HG02678 (cell line): ENCODE measurements at regions not wholly inside any gene's neighbourhood (a gene's known extent, or its start where the extent isn't known, plus 50 kb on each side); places are given as distances from the start of the nearest gene placed in this dataset.

Source experiments
- ATAC-seq: cut with Tn5 transposase; IDR thresholded peaks from one replicate; pipeline ENCODE4 v1.9.1; 2021; ENCODE audit warnings: mild to moderate bottlenecking, moderate library complexity; ENCODE audit not compliant: unreplicated experiment

DNA sequence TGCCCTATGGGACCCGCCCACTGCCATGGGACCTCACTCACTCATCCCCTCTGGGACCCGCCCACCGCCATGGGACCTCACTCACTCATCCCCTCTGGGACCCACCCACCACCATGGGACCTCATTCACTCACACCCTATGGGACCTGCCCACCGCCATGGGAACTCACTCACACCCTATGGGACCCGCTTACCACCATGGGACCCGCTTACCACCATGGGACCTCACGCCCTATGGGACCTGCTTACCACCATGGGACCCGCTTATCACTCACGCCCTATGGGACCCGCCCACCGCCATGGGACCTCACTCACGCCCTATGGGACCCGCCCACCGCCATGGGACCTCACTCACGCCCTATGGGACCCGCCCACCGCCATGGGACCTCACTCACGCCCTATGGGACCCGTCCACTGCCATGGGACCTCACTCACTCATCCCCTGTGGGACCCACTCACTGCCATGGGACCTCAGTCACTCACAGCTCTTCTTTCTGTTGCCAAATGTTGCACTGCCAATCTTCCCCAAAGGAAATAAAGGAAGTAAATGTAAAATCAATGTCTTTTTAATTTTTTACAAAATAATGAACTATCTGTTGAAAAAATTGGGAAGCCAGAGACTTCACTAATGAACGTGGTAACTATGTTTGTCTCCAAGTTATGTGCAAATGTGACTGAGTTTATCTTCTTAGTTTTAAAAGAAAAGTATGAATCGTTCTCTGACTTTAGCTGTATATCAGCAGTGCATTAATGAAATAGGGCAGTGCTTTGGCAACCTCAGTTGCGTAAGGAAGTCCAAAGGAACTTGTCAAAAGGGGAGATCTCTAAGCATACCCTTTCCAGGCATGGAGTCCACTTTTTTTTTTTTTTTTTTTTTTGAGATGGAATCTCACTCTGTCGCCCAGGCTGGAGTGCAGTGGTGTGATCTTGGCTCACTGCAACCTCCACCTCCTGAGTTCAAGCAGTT lies 101.5 kb upstream of the MGAT5 start:
- ATAC-seq = no peak

DNA sequence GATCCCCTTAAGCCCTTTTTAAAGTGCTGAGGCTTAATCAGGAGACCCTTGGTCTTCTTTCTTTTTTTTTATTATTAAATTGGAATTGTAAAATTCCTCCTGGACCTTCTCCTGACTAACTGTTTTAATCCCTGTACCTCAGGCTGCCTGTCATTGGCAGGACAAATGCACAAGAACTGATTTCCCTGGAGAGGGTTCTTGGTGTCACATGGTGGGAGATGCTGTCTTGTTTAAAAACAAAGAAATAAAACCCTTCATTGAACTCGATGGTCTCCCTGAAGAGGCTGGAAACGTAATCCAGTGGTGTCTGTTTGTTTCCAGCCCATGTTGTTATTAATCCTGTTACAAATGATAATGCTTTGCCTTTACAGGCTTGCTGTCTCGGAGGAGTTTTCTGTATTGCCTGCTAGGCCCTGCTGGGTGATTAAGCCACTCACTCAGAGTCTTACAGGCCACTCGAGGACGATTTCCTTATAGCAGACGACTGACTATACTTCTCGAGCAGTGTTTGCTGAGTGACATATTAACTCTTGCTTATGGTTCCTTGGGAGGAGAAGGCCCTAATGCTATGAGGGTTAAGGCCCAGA lies 100.5 kb upstream of the MGAT5 start:
- no peak for ATAC-seq

DNA sequence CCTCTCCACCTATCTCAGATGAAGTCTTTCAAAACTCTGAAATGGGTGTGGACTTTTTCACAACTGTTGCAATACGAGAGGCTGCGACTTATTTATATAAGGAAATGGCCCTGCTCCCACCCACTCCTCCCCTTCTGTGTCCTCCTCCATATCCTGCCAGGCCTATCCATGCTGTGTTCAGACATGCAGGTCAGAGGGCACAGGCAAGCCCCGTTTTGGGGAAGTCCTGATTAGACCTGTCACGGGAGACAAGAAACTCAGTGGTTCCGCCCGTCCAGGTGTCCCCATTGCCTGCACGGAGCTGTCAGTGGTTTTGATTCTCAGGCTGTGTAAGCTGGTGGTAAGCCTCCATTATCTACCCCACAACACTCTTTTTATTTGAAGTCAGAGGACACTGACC lies 99.6 kb upstream of the MGAT5 start:
- ATAC-seq = peak; percentile 87

DNA sequence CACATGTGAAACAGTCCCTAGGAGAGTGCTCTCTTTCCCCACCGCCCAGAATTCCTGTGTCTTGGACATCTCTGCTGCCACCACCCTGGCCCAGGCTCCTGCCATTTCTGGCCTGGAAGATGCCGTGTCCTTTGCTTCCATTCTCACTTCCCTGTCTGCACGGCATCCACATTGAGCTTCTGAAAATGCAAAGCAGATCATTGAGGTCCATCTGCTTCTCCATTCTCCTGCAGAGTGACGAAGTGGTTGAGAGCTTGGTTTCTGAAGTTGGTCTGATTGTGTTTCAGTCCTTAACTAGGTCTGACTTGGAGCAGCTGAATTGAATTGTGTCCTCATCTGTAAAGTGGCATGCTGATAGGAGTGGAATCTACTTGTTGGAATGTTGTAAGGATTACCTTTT lies 98.7 kb upstream of the MGAT5 start:
- peak; percentile 80 for ATAC-seq

DNA sequence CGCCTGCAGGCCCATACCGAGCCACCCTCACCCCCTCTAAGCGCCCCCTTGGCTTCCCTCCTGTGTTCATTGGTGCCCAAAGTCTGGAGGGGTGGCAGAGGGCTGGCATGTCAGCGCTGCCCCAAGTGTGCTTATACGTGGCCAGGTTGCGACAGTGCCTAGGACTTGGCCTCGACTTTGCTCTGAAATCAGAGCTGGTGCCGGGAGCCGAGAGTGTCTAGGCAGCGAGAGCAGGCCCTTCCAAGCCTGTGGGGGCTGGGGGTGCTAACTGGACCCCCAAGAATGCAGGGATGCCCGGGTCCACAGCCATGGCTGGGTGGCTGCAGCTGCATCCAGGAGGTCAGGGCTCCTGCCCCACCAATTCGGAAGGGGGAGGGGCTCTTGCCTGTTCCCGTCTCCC lies 95.6 kb upstream of the MGAT5 start:
- ATAC-seq = no peak

DNA sequence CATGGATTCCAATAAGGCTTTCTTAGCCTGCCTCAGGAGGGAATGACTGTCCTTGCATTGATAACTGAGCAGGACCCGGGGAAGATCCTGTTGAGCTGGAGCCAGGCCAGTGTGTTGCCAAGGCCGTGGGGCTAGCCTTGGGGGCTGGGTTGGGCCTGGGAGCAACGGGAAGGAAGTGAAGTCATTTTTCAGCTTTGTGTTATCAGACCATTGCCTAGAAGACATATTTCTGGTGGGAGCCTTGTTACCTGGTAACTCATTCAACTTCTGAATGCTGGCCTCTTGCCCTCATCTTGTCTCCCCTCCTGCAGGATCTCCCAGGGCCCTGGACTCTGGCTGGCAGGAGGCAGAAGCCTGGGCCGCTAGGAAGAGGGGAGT lies 92.7 kb upstream of the MGAT5 start:
- no peak for ATAC-seq

DNA sequence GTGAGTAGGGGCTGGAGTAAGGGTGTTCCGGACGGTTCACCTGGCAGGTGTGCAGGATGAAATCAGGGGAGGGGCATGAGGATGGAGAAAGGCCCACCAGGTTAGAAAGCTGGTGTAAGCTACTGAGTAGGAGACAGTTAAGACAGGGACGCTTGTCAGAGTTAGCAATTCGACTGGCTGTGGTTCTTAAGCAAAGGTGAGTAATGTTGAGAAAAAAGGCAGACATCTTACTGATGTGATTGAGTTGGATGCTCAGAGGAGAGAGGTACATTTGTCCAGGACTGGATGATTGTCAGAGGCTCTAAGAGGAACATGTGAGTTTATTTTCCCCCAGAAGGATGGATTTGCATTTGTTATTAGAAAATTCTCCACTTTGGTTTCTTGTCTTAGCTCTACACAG lies 90.5 kb upstream of the MGAT5 start:
- no peak for ATAC-seq

DNA sequence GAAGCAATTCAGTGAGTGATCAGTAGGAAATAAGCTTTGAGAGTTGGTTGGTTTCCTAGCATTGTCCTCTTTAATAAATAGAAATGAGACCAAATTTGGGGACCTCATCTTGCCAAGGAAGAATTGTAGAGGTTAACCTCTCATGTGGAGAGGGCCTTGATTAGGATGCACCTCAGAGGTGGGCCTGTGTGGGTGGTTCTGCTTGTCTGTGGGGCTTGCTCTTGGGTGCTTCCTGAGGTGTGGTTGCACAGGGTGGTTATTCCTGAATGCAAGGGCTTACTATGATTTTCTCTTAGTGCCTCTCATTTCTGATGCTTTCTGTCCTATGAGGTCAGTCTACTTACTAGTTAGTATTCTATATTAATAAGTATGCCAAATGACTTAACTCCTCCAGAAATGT lies 89.6 kb upstream of the MGAT5 start:
- no peak for ATAC-seq

DNA sequence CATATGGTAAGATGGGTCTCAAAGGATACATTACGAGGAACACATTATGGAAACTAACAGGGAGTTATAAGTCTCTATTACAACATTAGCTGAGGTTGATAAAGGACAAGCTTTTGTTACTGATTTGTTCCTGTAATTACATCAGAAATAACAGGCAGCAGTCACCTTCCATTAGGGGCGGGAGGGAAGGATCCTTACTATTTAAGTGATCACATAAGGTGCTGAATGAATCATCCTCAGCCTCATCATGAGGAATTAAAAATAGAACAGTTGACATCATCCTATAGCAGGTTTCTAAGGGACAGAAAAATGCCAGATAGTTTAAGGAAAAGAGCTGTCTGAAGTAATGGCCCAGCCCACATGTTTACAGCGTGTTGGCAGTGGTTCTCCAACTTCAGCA lies 86.9 kb upstream of the MGAT5 start:
- ATAC-seq = no peak

DNA sequence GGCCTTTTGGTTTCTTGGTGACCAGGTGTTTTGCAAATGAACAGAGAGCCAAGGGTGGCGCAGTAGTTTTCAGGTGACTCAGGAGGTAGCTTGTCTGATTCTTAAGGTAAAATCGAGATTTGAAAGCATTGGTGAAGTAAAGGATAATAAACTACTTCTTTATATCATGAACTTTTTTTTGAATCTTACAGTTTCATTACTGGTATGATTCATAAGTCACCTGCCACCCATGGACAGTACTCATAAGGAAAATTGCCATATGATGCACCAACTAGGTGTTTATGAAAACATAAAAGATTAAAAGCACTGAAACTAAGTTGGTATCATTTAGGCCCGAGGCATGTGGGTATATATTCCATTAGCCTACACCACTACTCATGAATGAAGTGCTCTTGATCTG lies 84.1 kb upstream of the MGAT5 start:
- ATAC-seq = peak; percentile 55

DNA sequence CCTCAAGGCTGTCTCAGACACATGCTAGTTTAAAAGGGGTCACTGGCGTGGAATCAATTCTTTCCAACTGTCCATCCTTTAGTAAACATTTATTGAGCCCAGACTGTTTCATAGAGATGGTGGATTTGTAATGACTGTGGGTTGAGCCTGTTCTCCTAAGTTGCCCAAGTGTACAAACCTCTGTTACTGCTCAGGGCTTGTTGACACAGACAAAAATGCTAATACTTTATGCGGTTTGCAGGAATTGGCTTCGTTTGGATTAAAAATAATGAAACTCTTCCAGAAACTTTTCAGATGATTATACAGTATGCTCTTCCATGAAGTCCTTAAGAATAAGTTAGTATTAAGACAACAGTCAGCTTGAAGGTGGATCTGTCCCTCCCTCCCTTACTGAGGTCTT lies 83.6 kb upstream of the MGAT5 start:
- no peak for ATAC-seq

DNA sequence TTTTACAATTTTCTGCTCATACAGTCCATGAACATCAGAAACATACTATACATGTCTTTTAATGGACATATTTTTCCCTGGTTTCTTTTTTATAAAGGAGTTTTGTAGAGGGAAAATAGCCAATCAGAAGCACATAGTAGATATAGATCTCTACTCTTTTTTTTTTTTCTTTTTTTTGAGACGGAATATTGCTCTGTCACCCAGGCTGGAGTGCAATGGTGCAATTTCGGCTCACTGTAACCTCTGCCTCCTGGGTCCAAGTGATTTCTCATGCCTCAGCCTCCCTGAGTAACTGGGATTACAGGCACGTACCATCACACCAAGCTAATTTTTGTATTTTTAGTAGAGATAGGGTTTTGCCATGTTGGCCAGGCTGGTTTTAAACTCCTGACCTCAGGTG lies 83.2 kb upstream of the MGAT5 start:
- no peak for ATAC-seq

DNA sequence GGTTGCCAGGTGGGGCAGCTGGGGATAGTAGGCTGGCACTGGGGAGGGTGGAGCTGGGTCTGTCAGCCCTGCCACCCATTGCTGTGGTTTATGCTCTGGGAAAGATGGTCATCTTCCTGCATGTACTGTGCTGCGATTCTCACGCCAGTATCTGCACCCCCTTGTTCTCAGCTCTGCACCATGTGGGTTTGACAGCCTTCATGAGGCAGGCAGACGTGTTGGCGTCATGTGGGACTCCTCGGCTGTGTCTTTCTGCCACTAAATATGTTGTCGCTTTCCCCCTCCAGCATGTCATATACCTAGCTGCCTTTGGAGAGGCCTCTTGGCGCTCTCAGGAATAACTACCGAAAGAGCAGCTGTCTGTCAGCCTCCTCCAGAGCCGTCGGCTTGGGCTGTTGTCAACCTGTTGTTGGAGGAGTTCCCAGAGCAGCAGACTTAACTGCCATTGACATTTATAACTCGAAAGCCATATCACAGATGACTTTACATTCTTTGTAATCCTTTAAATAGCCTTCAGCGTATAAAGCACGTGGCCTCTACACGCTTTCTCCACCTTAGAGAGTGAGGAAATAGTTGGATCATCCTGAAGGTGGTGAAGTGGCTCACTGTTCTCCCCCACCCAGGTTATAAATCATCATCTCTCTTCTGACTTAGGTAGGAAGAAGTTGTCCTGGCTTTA lies 80.4 kb upstream of the MGAT5 start:
- no peak for ATAC-seq

DNA sequence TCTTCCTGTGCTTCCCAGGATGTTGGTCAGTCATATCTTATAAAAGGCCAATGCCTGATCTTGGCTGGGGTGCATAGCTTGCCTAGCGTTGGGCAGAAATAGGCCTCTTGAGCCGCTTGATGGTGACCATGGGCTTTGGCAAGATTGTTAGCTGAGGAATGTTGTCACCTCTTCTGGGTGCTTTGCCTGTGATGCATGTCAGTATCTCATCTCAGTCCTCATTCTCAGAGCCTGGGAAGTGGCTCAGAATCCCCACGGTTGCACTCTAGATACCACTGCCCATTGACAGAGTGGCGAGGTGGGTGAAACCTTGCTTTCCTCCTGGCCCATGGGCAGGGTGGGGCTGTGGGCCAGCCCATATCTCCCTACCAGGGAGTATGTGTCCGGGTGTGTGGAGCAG lies 79.2 kb upstream of the MGAT5 start:
- ATAC-seq = no peak

DNA sequence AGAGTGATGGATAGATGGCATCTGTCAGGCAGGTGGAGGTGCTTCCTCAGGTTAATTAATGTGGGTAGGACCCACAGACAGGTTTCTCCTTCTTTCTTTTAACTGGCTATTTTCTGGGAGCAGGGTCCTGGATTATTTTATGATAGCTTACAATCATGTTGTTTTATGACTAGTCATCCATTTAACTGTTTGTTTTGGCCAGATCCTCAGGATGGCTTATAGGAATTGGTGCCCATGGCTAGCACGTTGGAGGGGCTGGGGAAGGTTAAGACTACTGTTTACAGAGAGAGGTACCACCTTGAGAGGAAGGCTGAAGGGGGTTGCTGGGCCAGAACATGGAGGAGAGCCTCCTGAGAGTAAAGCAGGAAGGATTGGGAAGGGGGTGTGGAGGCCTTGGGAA lies 78.0 kb upstream of the MGAT5 start:
- no peak for ATAC-seq

DNA sequence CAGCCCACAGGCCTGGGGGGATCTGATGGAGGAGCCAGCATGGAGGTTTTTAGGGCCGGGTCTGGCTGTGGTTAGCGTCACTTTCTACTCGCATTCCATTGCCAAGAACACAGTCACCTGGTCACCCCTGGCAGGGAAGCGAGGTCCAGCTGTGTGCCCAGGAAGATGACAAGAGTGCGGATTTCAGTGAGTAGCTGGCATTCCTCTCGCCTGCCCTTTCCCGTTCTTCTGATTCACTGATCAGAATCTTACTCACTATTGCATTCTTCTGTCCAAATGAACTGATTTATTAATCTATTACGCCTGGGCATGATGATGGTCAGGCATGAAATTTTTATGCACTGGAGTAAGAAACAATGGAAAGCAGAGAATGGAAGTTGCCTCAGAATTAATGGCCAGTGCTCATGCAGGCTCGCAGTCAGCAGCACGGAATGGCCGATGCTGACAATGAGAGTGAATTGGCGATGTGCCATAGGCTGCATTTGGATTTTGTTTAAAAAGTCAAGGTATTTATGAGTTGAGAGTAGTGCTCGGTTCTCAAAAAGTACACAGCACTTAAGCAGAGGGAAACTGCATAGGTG lies 76.4 kb upstream of the MGAT5 start:
- ATAC-seq = no peak

DNA sequence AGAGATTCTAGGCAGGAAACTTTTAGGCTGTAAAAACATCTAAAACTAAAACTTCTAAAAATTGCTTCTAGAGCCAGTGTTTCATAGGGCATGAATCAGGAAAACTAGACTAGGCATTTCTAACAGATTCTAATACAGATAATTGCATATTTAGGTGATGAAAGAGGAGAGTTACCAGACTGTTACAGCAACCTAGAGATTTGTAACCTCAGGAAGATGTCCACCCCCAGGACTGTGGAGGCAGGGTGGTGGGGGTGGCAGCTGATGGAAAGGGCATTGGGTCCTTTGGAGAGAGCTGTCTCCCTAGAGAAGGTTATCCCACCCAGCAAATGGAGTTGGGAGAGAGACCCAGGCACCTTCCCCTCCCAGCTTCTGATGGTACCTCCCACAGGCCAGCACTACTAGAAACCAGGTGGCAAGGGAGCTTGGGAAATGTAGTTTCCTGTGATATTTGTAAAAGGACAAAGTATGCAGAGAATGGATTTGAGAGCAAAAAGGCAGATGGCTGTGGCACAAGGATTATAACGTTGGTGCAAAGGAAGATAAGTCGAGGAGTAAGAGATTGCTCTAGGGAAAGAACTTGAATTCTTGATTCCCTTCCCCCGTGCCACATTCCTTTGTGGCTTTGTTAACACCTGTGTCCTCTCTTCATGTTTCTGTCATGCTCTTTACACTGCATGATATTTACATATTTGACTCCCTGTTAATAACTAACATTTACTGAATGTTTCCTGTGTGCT lies 75.6 kb upstream of the MGAT5 start:
- peak; percentile 67 for ATAC-seq

DNA sequence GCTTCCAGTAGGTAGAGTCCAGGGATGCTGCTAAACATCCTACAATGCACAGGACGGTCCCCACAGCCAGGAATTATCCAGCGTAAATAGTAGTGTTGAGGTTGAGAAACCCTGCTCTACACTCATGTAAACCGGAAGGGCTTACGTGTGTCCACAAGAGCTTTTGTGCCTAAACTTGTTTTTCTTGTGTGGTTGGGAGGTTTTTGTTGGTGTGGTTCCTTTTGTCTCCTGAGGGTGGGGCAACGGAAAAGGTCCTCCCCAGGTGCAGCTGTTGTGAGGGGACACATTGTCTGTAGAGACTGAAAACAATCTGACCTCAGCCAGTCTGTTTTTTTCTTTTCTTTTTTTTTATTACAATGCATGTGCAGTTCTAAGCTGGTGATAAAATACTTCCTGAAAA lies 72.7 kb upstream of the MGAT5 start:
- peak; percentile 58 for ATAC-seq

DNA sequence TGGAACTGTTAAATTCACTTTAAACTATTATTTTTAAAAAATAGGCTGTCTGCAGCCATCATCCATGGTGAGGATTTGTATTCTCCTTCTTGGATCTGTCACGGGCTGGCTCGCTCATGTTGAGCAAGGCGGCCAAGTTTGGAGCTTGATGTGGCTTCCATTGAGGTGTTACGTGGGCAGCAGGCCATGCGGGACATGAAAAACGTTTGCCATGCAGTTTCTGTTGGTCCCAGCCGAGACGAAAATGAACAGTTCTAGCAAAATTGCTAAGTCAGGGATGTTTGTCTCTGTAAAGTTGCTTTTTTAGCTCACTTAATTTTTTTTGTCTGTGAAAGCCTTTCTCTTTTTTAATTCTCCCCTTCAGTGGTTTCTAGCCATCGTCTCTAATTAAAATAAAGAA lies 70.2 kb upstream of the MGAT5 start:
- ATAC-seq = no peak

DNA sequence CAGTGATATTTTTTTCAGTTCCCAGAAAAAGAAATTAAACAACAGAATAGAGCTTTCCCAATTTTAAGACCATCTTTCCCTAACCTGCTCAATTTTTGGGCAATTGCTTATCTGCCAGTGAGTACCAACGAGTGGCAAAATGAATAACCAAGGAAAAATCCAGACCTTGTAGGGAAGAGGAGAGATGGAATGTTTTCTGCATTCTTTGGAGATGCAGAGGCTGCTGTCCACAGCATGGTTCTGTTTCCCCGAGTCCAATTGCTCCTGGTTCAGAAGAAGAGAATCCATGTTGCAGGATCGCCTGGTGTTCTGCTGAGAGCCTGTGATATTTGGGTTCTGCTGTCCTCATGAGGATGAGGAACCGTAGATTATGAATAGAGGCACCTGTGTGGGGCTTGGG lies 68.2 kb upstream of the MGAT5 start:
- no peak for ATAC-seq
